ENCODE measurements at regions not wholly inside any gene's neighbourhood (a gene's known extent, or its start where the extent isn't known, plus 50 kb on each side); places are given as distances from the start of the nearest gene placed in this dataset.
A peak's percentile ranks its signal among the peaks of the same experiment; 100 is the strongest.
"Not testable (repeated sequence)": the region's sequence is repeated elsewhere in the genome, so short reads cannot be mapped to it uniquely, and the experiment has no call there.

DNA sequence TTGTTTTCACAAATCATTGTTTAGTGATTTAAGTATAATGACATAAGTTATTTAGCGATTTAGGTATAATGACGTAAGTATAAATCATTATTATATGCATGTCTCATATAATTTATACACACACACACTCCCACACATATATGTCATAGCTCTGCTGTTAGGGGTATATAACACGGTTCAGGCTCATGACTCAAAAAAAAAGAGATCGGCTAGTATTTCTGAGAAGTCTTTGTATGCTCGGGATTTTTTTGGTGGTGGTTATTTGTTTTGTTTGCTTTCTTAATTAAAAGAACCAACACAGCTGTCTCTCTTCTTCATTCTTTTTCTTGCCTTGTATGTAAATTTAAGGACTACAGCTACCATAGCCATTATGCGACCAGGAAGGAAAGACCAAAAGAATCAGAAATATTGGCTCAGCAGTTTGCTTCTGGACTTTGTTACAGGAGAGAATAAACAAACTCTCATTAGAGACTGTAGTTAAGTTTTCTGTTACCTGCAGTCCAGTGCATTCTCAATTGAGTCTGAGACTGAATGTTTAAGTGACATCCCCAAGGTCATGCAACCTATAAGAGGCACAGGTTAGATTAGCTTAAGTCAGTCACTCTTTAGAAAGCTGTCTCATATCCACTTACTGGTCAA is 83.2 kb upstream of the NREP start:
- POLR2A ChIA-PET = no interaction called here
- DNase-seq = no peak
- Mint-ChIP-seq H3K27ac (no peak overlapping the region), H3K27me3 (peaks cover 0 to 5% (median 0%) of the 10 kb centered on the region in 5 donors), H3K36me3 (no peaks in the 10 kb centered on the region), H3K4me1 (no peaks in the 10 kb centered on the region), H3K9me3 (no peaks in the 10 kb centered on the region), H3K4me3 (no peak overlapping the region)
- no peak for ATAC-seq

- no peak for ATAC-seq
- no peak for DNase-seq
- Mint-ChIP-seq H3K4me1 (no peaks in the 10 kb centered on the region), H3K36me3 (no peaks in the 10 kb centered on the region), H3K4me3 (no peak overlapping the region), H3K27ac (no peak overlapping the region), H3K27me3 (peaks cover 0 to 5% (median 2%) of the 10 kb centered on the region in 5 donors), H3K9me3 (no peaks in the 10 kb centered on the region)
- POLR2A ChIA-PET = no interaction called here
These were observed 82.4 kb upstream of the NREP start for GRCh38 chr5:111839438-111839837.

- POLR2A ChIA-PET = no interaction called here
- DNase-seq = no peak
- Mint-ChIP-seq H3K27ac (no peak overlapping the region), H3K27me3 (peaks cover 0 to 5% (median 2%) of the 10 kb centered on the region in 5 donors), H3K9me3 (peaks cover 0 to under 1% (median 0%) of the 10 kb centered on the region in 9 donors), H3K4me3 (no peak overlapping the region), H3K36me3 (no peaks in the 10 kb centered on the region), H3K4me1 (no peaks in the 10 kb centered on the region)
- ATAC-seq = no peak
These were observed 79.4 kb upstream of the NREP start for GRCh38 chr5:111836426-111836825.

GRCh38 chr5:111834926-111835599 is 78.1 kb upstream of the NREP start:
- POLR2A ChIA-PET = no interaction called here
- ATAC-seq (no peak), DNase-seq (no peak)
- no peaks in the 10 kb centered on the region for H3K36me3 Mint-ChIP-seq
- H3K27me3 Mint-ChIP-seq = peaks cover 0 to 5% (median 2%) of the 10 kb centered on the region in 5 donors
- peaks cover 0 to 2% (median 0%) of the 10 kb centered on the region in 9 donors for H3K9me3 Mint-ChIP-seq
- H3K27ac Mint-ChIP-seq = no peak overlapping the region
- H3K4me3 Mint-ChIP-seq = no peak overlapping the region
- H3K4me1 Mint-ChIP-seq = no peaks in the 10 kb centered on the region

DNA sequence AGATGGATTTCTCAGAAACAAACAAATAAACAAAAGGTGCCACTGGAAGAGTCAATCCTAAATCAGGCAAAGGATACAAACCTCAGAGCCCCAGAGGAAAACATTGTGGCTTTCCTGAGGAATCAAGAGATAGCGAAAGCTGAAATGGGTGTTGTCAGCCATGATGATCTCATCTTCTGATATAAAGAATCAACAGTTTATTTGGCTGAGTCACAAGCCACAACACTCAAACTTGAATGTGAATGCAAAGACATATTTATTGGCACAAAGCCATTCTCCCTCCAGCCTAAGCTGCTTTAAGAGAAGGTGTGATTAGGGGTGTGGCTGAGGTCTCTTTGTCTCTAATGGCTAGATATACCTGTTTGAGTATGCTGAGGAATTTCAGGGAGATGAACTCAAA is 73.3 kb upstream of the NREP start:
- no peaks in the 10 kb centered on the region for H3K4me1 Mint-ChIP-seq
- H3K27ac Mint-ChIP-seq = no peak overlapping the region
- ATAC-seq (no peak), DNase-seq (no peak)
- H3K4me3 Mint-ChIP-seq = no peak overlapping the region
- H3K27me3 Mint-ChIP-seq = peaks cover 0 to 4% (median 0%) of the 10 kb centered on the region in 5 donors
- POLR2A ChIA-PET = no interaction called here
- H3K36me3 Mint-ChIP-seq = no peaks in the 10 kb centered on the region
- H3K9me3 Mint-ChIP-seq = peaks cover 0 to 5% (median 0%) of the 10 kb centered on the region in 9 donors

- Mint-ChIP-seq H3K4me1 (no peaks in the 10 kb centered on the region), H3K27ac (no peak overlapping the region), H3K27me3 (peaks cover 0 to 1% (median 0%) of the 10 kb centered on the region in 5 donors), H3K36me3 (no peaks in the 10 kb centered on the region), H3K9me3 (peaks cover 0 to 5% (median 0%) of the 10 kb centered on the region in 9 donors), H3K4me3 (no peak overlapping the region)
- POLR2A ChIA-PET = no interaction called here
- no peak for DNase-seq
- ATAC-seq = no peak
These were observed 72.7 kb upstream of the NREP start for GRCh38 chr5:111829701-111830100.

DNA sequence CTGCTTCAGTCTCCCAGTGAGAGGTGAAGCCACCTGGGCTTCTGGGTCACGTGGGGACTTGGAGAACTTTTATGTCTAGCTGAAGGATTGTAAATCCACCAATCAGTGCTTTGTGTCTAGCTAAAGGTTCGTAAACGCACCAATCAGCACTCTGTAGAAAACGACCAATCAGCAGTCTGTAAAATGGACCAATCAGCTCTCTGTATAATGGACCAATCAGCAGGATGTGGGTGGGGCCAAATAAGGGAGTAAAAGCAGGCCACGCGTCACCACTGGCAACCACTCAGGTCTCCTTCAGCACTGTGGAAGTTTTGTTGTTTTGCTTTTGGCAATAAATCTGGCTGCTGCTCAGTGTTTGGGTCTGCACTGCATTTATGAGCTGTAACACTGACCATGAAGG is 69.1 kb upstream of the NREP start:
- POLR2A ChIA-PET = no interaction called here
- Mint-ChIP-seq H3K27ac (no peak overlapping the region), H3K4me3 (no peak overlapping the region), H3K36me3 (no peaks in the 10 kb centered on the region), H3K27me3 (peaks cover 0 to 3% (median 0%) of the 10 kb centered on the region in 5 donors), H3K9me3 (peaks cover 0 to 2% (median 0%) of the 10 kb centered on the region in 9 donors), H3K4me1 (no peaks in the 10 kb centered on the region)
- ATAC-seq (no peak), DNase-seq (no peak)

DNA sequence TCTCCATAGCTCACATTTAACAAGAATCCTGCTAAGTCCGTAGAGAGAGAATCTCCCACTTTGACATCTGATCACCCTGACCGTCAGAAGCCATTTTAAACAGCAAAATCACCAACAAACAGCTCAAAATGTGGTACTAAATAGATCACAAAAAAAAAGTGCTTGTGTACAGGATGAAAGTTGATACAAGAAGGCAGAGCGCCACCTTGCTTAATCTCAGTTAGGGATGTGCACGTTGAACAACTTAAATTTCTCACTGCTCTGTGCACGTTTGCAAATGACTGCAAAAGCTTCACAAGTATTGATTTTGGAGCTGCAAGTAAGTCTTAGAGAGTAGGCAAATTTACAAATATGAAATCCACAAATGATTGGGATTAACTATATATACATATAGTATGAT is 63.1 kb upstream of the NREP start:
- DNase-seq (no peak), ATAC-seq (no peak)
- peaks cover 0 to 2% (median 0%) of the 10 kb centered on the region in 5 donors for H3K27me3 Mint-ChIP-seq
- POLR2A ChIA-PET = no interaction called here
- H3K4me3 Mint-ChIP-seq = no peak overlapping the region
- no peaks in the 10 kb centered on the region for H3K4me1 Mint-ChIP-seq
- peaks cover 4 to 26% (median 12%) of the 10 kb centered on the region in 9 donors for H3K9me3 Mint-ChIP-seq
- peaks cover 0 to 17% (median 0%) of the 10 kb centered on the region in 3 donors for H3K36me3 Mint-ChIP-seq
- no peak overlapping the region for H3K27ac Mint-ChIP-seq

DNA sequence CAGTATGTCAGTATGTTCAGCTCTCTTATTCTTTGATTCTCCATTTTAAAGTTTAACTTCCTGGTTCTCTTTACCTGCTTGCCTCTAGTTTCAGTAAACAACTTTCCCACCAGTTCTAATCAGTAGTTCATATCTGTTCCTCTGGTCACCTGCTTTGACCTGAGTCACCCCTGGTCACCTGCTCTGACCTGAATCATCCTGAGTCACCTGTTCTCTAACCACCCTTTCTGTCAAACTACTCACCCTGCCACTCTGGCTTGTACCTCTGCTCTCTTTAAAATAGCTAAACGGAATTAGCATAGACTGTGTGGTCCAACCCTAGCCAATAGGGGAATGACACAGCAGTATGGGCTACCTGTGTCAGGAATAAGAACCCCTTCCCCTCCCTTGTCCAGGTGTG is 62.0 kb upstream of the NREP start:
- H3K27me3 Mint-ChIP-seq, POLR2A ChIA-PET, H3K4me3 Mint-ChIP-seq, H3K4me1 Mint-ChIP-seq, DNase-seq, ATAC-seq: not testable (repeated sequence)
- peak overlapping the region in 1 of 10 donors; percentile 65 for H3K27ac Mint-ChIP-seq
- H3K36me3 Mint-ChIP-seq = peaks cover 0 to 17% (median 0%) of the 10 kb centered on the region in 3 donors
- peaks cover 4 to 26% (median 12%) of the 10 kb centered on the region in 9 donors for H3K9me3 Mint-ChIP-seq

- Mint-ChIP-seq H3K36me3 (no peaks in the 10 kb centered on the region), H3K4me3 (no peak overlapping the region), H3K4me1 (no peaks in the 10 kb centered on the region), H3K27me3 (peaks cover 0 to 5% (median 3%) of the 10 kb centered on the region in 5 donors), H3K27ac (no peak overlapping the region), H3K9me3 (peaks cover 0 to 5% (median 0%) of the 10 kb centered on the region in 9 donors)
- DNase-seq (no peak), ATAC-seq (no peak)
- POLR2A ChIA-PET = no interaction called here
These were observed 56.5 kb upstream of the NREP start for GRCh38 chr5:111813537-111813936.

GRCh38 chr5:111810112-111810511 is 53.1 kb upstream of the NREP start:
- H3K4me3 Mint-ChIP-seq = no peak overlapping the region
- H3K27ac Mint-ChIP-seq = no peak overlapping the region
- ATAC-seq (no peak), DNase-seq (no peak)
- no peaks in the 10 kb centered on the region for H3K4me1 Mint-ChIP-seq
- no peaks in the 10 kb centered on the region for H3K36me3 Mint-ChIP-seq
- peaks cover 0 to 7% (median 2%) of the 10 kb centered on the region in 5 donors for H3K27me3 Mint-ChIP-seq
- H3K9me3 Mint-ChIP-seq = no peaks in the 10 kb centered on the region
- POLR2A ChIA-PET = no interaction called here
